ENCODE measurements at regions not wholly inside any gene's neighbourhood (a gene's known extent, or its start where the extent isn't known, plus 50 kb on each side); places are given as distances from the start of the nearest gene placed in this dataset.

- Mint-ChIP-seq H3K27ac (no peak overlapping the region), H3K27me3 (peaks cover 3% of the 10 kb centered on the region), H3K36me3 (ENCODE audit: low read depth) (no peaks in the 10 kb centered on the region), H3K4me3 (no peak overlapping the region), H3K9me3 (no peaks in the 10 kb centered on the region), H3K4me1 (ENCODE audit: low read depth) (no peaks in the 10 kb centered on the region)
- no peak for DNase-seq
Observed at GRCh38 chr2:129300456-129300855, 679.0 kb upstream of the RAB6C start.

- no peaks in the 10 kb centered on the region for H3K9me3 Mint-ChIP-seq
- H3K4me3 Mint-ChIP-seq, result no peak overlapping the region
Observed at GRCh38 chr2:129301431-129301913, 678.0 kb upstream of the RAB6C start.

GRCh38 chr2:129302106-129302505, 677.4 kb upstream of the RAB6C start:
- H3K27me3 Mint-ChIP-seq, result peaks cover 3% of the 10 kb centered on the region

More at GRCh38 chr2:129301431-129301913, 678.0 kb upstream of the RAB6C start:
- H3K36me3 Mint-ChIP-seq (ENCODE audit: low read depth), result no peaks in the 10 kb centered on the region
- no peaks in the 10 kb centered on the region for H3K4me1 Mint-ChIP-seq (ENCODE audit: low read depth)
- no peak overlapping the region for H3K27ac Mint-ChIP-seq
- no peak for DNase-seq
- peaks cover 3% of the 10 kb centered on the region for H3K27me3 Mint-ChIP-seq

GRCh38 chr2:129302561-129303183, 676.8 kb upstream of the RAB6C start:
- H3K4me1 Mint-ChIP-seq (ENCODE audit: low read depth), result no peaks in the 10 kb centered on the region
- no peaks in the 10 kb centered on the region for H3K9me3 Mint-ChIP-seq
- H3K27ac Mint-ChIP-seq, result no peak overlapping the region
- H3K27me3 Mint-ChIP-seq, result peaks cover 3% of the 10 kb centered on the region
- no peak overlapping the region for H3K4me3 Mint-ChIP-seq
- H3K36me3 Mint-ChIP-seq (ENCODE audit: low read depth), result no peaks in the 10 kb centered on the region
- no peak for DNase-seq

More at GRCh38 chr2:129302106-129302505, 677.4 kb upstream of the RAB6C start:
- DNase-seq, result no peak
- Mint-ChIP-seq H3K27ac (no peak overlapping the region), H3K9me3 (no peaks in the 10 kb centered on the region), H3K36me3 (ENCODE audit: low read depth) (no peaks in the 10 kb centered on the region), H3K4me3 (no peak overlapping the region), H3K4me1 (ENCODE audit: low read depth) (no peaks in the 10 kb centered on the region)

DNA sequence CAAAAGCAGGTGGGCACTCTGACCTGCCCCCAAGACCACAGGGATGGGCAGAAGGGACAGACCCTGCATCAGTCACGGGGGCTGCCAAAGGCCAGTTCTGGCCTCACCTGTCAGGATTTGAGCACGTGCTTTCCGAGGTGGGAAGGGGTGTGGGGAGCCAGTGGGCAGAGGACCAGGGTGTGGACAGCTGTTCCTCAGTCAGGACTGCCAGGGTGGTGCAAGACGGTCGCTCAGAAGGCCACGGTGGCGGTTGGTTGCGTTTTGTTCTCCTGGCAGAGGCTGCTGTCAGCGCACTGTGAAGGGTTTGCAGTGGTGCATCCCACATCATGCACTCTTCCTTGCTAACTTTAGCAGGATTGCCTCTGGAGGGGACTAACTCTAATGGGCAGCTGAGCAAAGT, 665.3 kb upstream of the RAB6C start:
- Mint-ChIP-seq H3K27me3 (no peaks in the 10 kb centered on the region), H3K4me3 (no peak overlapping the region), H3K9me3 (no peaks in the 10 kb centered on the region), H3K36me3 (ENCODE audit: low read depth) (no peaks in the 10 kb centered on the region), H3K4me1 (ENCODE audit: low read depth) (no peaks in the 10 kb centered on the region), H3K27ac (no peak overlapping the region)
- no peak for DNase-seq

DNA sequence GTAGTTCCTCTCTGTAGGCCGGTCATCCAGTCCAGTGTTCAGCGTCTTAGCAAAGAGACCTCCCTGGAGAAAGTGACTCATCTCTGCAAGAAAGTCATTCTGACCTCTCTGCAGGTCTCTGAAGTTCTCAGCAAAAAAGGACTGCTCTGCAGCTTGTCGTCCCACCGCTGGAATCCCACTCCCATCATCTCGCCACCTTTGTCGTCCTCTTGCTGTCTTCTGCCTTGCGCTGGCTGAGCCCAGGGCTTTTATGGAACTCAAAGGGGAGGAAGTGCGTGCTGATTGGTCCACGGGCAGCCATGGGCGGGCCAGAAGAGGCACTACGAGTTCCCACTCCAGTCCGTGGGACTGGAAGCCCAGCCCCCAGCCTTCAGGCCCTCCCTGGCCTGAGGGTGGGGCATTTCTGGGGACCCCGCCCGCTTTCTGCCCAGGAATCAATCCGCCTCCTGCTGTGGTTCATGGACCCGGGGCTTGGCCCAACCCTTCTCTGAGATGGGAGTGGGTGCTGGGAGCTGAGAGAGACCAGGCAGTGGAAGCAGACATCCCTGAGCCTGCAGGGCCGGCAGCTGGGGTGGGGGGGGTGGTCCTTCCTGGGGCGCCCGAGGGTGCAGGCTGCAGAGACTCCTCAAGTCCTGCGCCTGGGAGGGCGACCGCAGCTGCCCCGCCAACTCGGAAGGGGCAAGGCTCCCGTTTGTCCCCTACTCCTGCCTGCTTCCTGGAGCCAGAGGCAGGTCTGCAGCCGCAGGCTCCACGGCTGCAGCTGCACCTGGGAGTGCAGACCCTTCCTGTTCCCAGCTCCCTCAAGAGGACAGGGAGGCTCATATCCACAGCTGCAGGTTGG, 660.7 kb upstream of the RAB6C start:
- Mint-ChIP-seq H3K36me3 (ENCODE audit: low read depth) (no peaks in the 10 kb centered on the region), H3K4me3 (no peak overlapping the region), H3K4me1 (ENCODE audit: low read depth) (no peaks in the 10 kb centered on the region), H3K27ac (no peak overlapping the region), H3K9me3 (no peaks in the 10 kb centered on the region), H3K27me3 (no peaks in the 10 kb centered on the region)
- DNase-seq, result no peak

GRCh38 chr2:129319422-129319717, 660.1 kb upstream of the RAB6C start:
- H3K36me3 Mint-ChIP-seq (ENCODE audit: low read depth), result no peaks in the 10 kb centered on the region
- H3K27me3 Mint-ChIP-seq, result no peaks in the 10 kb centered on the region
- no peaks in the 10 kb centered on the region for H3K4me1 Mint-ChIP-seq (ENCODE audit: low read depth)
- H3K4me3 Mint-ChIP-seq, result no peak overlapping the region
- no peak for DNase-seq
- no peak overlapping the region for H3K27ac Mint-ChIP-seq
- H3K9me3 Mint-ChIP-seq, result no peaks in the 10 kb centered on the region

DNA sequence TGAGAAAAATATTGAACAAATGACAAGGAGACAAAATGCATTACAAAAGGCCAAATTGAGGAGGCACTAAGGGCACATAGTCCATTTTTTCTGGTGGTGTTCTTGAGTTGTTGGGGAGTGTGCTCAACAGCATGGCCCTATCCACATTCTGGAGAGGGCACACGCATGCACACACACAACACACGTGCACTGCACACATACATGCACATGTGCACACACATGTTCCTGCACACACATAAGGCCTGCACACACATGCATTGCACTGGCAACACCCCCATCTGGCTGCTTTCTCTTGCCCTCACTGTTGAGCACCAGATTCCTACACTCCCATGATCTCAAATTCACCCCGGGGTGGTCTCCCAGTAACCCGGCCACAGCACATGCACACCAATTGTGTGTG, 659.2 kb upstream of the RAB6C start:
- Mint-ChIP-seq H3K4me3 (no peak overlapping the region), H3K27me3 (no peaks in the 10 kb centered on the region), H3K27ac (no peak overlapping the region), H3K4me1 (ENCODE audit: low read depth) (no peaks in the 10 kb centered on the region), H3K9me3 (no peaks in the 10 kb centered on the region), H3K36me3 (ENCODE audit: low read depth) (no peaks in the 10 kb centered on the region)
- DNase-seq, result no peak

DNA sequence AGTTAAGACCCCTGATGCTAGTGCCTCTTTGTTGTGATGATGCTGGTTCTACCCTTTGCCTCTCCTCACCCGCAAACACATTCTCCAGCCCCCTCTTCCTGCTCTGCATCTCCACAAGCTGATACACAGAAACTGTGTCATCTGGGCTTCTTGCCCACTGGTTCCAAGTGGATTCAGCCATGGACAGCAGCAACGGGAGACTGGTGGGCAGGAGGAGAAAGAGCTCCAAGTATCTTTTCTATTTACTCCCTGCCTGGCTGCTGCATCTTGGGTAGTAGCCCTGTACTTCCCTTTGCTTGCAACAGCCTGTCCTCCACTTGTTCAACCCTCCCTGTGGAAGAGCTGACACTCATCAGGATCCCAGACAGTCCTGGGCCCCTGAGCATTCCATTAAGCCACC, 655.1 kb upstream of the RAB6C start:
- H3K27me3 Mint-ChIP-seq, result no peaks in the 10 kb centered on the region
- no peaks in the 10 kb centered on the region for H3K4me1 Mint-ChIP-seq (ENCODE audit: low read depth)
- no peak overlapping the region for H3K4me3 Mint-ChIP-seq
- peaks cover 5% of the 10 kb centered on the region for H3K9me3 Mint-ChIP-seq
- H3K27ac Mint-ChIP-seq, result no peak overlapping the region
- no peak for DNase-seq
- H3K36me3 Mint-ChIP-seq (ENCODE audit: low read depth), result no peaks in the 10 kb centered on the region

- H3K4me3 Mint-ChIP-seq, result no peak overlapping the region
- H3K36me3 Mint-ChIP-seq (ENCODE audit: low read depth), result no peaks in the 10 kb centered on the region
- peaks cover 5% of the 10 kb centered on the region for H3K9me3 Mint-ChIP-seq
- no peak for DNase-seq
- H3K27me3 Mint-ChIP-seq, result no peaks in the 10 kb centered on the region
- no peak overlapping the region for H3K27ac Mint-ChIP-seq
- no peaks in the 10 kb centered on the region for H3K4me1 Mint-ChIP-seq (ENCODE audit: low read depth)
Observed at GRCh38 chr2:129325151-129325550, 654.3 kb upstream of the RAB6C start.

DNA sequence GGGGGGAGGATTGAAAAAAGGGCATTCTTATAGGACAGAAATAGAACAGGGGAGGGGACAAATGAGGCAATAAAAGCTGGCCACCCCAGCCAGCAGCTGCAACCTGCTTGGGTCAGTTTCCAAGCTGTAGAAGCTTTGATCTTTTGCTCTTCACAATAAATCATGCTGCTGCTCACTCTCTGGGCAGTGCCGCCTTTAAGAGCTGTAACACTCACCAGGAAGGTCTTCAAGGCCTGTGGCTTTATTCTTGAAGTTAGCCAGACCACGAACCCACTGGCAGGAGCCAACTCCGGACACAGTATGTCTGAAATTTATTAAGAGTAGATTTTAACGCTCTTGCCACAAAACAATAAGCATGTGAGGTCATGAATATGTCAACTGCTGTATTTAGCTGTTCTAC, 649.9 kb upstream of the RAB6C start:
- peaks cover 5% of the 10 kb centered on the region for H3K9me3 Mint-ChIP-seq
- no peaks in the 10 kb centered on the region for H3K36me3 Mint-ChIP-seq (ENCODE audit: low read depth)
- no peaks in the 10 kb centered on the region for H3K27me3 Mint-ChIP-seq
- no peak for DNase-seq
- H3K27ac Mint-ChIP-seq, result no peak overlapping the region
- H3K4me3 Mint-ChIP-seq, result no peak overlapping the region
- no peaks in the 10 kb centered on the region for H3K4me1 Mint-ChIP-seq (ENCODE audit: low read depth)

DNA sequence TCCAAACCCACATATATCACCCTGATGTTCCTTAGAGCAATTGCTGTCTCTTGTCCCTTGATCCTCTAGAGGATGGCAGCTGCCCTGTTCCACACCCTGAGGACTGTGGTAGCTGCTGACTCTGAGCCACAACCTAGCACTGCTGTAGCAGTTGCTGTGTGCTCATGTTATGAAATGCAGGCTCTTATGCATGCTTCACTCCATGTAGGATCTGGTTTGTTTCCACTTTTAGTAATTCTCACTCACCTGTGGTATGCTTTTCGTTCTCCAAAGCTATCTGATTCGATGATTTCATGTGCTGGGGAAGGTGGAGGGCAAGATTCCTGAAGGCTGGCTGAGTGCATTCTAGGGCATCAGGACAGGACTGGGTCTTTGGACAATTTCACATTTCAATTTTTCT, 649.0 kb upstream of the RAB6C start:
- no peak for DNase-seq
- Mint-ChIP-seq H3K27me3 (no peaks in the 10 kb centered on the region), H3K4me1 (ENCODE audit: low read depth) (no peaks in the 10 kb centered on the region), H3K9me3 (peaks cover 5% of the 10 kb centered on the region), H3K36me3 (ENCODE audit: low read depth) (no peaks in the 10 kb centered on the region), H3K4me3 (no peak overlapping the region), H3K27ac (no peak overlapping the region)

- H3K27me3 Mint-ChIP-seq, result no peaks in the 10 kb centered on the region
- H3K4me3 Mint-ChIP-seq, result no peak overlapping the region
- DNase-seq, result no peak
- no peak overlapping the region for H3K27ac Mint-ChIP-seq
- peaks cover 5% of the 10 kb centered on the region for H3K9me3 Mint-ChIP-seq
- H3K36me3 Mint-ChIP-seq (ENCODE audit: low read depth), result no peaks in the 10 kb centered on the region
- H3K4me1 Mint-ChIP-seq (ENCODE audit: low read depth), result no peaks in the 10 kb centered on the region
Observed at GRCh38 chr2:129331638-129332037, 647.8 kb upstream of the RAB6C start.

DNA sequence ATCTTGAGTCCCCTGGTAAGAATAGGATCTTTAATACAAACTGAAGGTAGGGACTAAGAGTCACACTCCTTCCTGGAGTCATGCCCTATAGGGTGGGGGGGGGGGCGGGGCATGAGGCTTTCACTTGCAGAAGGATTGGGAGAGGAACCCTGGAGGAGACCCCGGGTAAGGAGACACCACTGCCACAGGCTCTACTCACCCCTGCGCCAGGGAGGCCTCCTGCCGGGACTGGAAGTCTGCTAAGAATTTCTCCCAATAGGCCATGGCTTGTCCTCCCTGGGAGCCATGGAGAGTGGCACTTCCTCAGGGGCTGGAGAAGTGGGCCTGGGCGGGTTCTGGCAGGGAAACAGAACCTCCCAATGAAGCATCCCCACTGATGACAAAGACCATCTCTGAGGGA, 645.3 kb upstream of the RAB6C start:
- H3K27ac Mint-ChIP-seq, result no peak overlapping the region
- no peaks in the 10 kb centered on the region for H3K27me3 Mint-ChIP-seq
- no peak overlapping the region for H3K4me3 Mint-ChIP-seq
- H3K4me1 Mint-ChIP-seq (ENCODE audit: low read depth), result no peaks in the 10 kb centered on the region
- peaks cover 3% of the 10 kb centered on the region for H3K9me3 Mint-ChIP-seq
- no peaks in the 10 kb centered on the region for H3K36me3 Mint-ChIP-seq (ENCODE audit: low read depth)
- no peak for DNase-seq

GRCh38 chr2:129334696-129335410, 644.6 kb upstream of the RAB6C start:
- Mint-ChIP-seq H3K27me3 (no peaks in the 10 kb centered on the region), H3K4me1 (ENCODE audit: low read depth) (no peaks in the 10 kb centered on the region), H3K9me3 (no peaks in the 10 kb centered on the region), H3K36me3 (ENCODE audit: low read depth) (no peaks in the 10 kb centered on the region), H3K4me3 (no peak overlapping the region), H3K27ac (no peak overlapping the region)
- DNase-seq, result no peak
